ENCODE measurements at regions not wholly inside any gene's neighbourhood (a gene's known extent, or its start where the extent isn't known, plus 50 kb on each side); places are given as distances from the start of the nearest gene placed in this dataset.

DNA sequence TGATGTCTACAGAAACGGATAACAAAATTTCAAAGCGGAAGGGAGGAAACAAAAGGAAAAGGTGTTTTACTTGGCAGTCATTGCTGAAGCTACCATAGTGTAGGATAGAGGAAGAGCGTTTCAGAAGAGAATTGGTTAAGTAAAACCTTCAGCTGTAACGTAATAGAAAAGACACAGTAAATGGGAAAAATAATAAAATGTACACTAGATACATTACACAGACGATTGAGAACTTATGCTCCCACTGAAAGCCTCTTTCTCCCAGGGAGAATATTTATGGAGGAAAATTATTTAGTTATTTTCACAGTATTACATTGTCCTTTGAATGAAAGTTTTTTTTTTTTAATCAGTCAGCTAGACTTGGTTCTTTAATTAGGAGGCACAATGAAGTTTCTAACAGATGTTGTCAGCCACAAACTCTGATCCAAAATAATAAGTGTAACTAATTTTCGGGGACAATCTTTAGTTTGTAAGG is 90.7 kb upstream of the PRDM1 start:
- H3K27ac ChIP-seq (ENCODE audit: low read depth): no peak overlapping the region
- H3K27me3 ChIP-seq (ENCODE audit: insufficient read depth): peaks cover 94% of the 10 kb centered on the region
- H3K4me3 Mint-ChIP-seq: peak overlapping the region; percentile 86
- ATAC-seq (no peak), DNase-seq (ENCODE audit: low spot score) (no peak)
- no peak for TF ChIP-seq ZNF114 (CRISPR knock-in tag; IDR thresholded peaks at IDR 0.05)
- no peak for TF ChIP-seq EZH2 (IDR thresholded peaks at IDR 0.05; ENCODE audit: low read depth, unreplicated experiment)
- TF ChIP-seq, protein P1, sequence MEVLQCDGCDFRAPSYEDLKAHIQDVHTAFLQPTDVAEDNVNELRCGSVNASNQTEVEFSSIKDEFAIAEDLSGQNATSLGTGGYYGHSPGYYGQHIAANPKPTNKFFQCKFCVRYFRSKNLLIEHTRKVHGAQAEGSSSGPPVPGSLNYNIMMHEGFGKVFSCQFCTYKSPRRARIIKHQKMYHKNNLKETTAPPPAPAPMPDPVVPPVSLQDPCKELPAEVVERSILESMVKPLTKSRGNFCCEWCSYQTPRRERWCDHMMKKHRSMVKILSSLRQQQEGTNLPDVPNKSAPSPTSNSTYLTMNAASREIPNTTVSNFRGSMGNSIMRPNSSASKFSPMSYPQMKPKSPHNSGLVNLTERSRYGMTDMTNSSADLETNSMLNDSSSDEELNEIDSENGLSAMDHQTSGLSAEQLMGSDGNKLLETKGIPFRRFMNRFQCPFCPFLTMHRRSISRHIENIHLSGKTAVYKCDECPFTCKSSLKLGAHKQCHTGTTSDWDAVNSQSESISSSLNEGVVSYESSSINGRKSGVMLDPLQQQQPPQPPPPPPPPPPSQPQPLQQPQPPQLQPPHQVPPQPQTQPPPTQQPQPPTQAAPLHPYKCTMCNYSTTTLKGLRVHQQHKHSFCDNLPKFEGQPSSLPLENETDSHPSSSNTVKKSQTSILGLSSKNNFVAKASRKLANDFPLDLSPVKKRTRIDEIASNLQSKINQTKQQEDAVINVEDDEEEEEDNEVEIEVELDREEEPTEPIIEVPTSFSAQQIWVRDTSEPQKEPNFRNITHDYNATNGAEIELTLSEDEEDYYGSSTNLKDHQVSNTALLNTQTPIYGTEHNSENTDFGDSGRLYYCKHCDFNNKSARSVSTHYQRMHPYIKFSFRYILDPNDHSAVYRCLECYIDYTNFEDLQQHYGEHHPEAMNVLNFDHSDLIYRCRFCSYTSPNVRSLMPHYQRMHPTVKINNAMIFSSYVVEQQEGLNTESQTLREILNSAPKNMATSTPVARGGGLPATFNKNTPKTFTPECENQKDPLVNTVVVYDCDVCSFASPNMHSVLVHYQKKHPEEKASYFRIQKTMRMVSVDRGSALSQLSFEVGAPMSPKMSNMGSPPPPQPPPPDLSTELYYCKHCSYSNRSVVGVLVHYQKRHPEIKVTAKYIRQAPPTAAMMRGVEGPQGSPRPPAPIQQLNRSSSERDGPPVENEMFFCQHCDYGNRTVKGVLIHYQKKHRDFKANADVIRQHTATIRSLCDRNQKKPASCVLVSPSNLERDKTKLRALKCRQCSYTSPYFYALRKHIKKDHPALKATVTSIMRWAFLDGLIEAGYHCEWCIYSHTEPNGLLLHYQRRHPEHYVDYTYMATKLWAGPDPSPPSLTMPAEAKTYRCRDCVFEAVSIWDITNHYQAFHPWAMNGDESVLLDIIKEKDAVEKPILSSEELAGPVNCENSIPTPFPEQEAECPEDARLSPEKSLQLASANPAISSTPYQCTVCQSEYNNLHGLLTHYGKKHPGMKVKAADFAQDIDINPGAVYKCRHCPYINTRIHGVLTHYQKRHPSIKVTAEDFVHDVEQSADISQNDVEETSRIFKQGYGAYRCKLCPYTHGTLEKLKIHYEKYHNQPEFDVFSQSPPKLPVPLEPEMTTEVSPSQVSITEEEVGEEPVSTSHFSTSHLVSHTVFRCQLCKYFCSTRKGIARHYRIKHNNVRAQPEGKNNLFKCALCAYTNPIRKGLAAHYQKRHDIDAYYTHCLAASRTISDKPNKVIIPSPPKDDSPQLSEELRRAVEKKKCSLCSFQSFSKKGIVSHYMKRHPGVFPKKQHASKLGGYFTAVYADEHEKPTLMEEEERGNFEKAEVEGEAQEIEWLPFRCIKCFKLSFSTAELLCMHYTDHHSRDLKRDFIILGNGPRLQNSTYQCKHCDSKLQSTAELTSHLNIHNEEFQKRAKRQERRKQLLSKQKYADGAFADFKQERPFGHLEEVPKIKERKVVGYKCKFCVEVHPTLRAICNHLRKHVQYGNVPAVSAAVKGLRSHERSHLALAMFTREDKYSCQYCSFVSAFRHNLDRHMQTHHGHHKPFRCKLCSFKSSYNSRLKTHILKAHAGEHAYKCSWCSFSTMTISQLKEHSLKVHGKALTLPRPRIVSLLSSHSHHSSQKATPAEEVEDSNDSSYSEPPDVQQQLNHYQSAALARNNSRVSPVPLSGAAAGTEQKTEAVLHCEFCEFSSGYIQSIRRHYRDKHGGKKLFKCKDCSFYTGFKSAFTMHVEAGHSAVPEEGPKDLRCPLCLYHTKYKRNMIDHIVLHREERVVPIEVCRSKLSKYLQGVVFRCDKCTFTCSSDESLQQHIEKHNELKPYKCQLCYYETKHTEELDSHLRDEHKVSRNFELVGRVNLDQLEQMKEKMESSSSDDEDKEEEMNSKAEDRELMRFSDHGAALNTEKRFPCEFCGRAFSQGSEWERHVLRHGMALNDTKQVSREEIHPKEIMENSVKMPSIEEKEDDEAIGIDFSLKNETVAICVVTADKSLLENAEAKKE (CRISPR knock-in tag; IDR thresholded peaks at IDR 0.05): no peak
- TF ChIP-seq, protein P2, sequence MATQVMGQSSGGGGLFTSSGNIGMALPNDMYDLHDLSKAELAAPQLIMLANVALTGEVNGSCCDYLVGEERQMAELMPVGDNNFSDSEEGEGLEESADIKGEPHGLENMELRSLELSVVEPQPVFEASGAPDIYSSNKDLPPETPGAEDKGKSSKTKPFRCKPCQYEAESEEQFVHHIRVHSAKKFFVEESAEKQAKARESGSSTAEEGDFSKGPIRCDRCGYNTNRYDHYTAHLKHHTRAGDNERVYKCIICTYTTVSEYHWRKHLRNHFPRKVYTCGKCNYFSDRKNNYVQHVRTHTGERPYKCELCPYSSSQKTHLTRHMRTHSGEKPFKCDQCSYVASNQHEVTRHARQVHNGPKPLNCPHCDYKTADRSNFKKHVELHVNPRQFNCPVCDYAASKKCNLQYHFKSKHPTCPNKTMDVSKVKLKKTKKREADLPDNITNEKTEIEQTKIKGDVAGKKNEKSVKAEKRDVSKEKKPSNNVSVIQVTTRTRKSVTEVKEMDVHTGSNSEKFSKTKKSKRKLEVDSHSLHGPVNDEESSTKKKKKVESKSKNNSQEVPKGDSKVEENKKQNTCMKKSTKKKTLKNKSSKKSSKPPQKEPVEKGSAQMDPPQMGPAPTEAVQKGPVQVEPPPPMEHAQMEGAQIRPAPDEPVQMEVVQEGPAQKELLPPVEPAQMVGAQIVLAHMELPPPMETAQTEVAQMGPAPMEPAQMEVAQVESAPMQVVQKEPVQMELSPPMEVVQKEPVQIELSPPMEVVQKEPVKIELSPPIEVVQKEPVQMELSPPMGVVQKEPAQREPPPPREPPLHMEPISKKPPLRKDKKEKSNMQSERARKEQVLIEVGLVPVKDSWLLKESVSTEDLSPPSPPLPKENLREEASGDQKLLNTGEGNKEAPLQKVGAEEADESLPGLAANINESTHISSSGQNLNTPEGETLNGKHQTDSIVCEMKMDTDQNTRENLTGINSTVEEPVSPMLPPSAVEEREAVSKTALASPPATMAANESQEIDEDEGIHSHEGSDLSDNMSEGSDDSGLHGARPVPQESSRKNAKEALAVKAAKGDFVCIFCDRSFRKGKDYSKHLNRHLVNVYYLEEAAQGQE (IDR thresholded peaks at IDR 0.05; ENCODE audit: unreplicated experiment): no peak
- TF ChIP-seq CREB1 (CRISPR knock-in tag; IDR thresholded peaks at IDR 0.05; ENCODE audit: low read depth): no peak
- TF ChIP-seq STAT1 (IDR thresholded peaks at IDR 0.05; ENCODE audit: unreplicated experiment): no peak
- TF ChIP-seq EZH2phosphoT487 (IDR thresholded peaks at IDR 0.05; ENCODE audit: unreplicated experiment): no peak
- no peak for TF ChIP-seq JUNB (IDR thresholded peaks at IDR 0.05; ENCODE audit: unreplicated experiment)
- H3K4me2 ChIP-seq: peak overlapping the region; percentile 93
- H2AFZ ChIP-seq: peak overlapping the region; percentile 93; the same call in 1 of the 2 replicates
- H3K4me3 ChIP-seq: peak overlapping the region; percentile 78
- H3F3A ChIP-seq (replicated peaks; ENCODE audit: low read depth): peaks cover 6% of the 10 kb centered on the region; the same call in 1 of the 2 replicates
- H3K27ac Mint-ChIP-seq: no peak overlapping the region
- peaks cover 17% of the 10 kb centered on the region; the same call in 1 of the 2 replicates for H4K20me1 ChIP-seq (replicated peaks; ENCODE audit: insufficient read depth)
- no peaks in the 10 kb centered on the region for H3K36me3 ChIP-seq (ENCODE audit: insufficient read depth)
- H3K4me1 Mint-ChIP-seq: peaks cover 19% of the 10 kb centered on the region
- peaks cover 73% of the 10 kb centered on the region for H3K27me3 Mint-ChIP-seq (ENCODE audit: insufficient read depth, low read depth, poor library complexity)
- H3K9me3 Mint-ChIP-seq: peaks cover 4% of the 10 kb centered on the region; the same call in 2 of the 3 replicates
- no peaks in the 10 kb centered on the region; the same call in 2 of the 3 replicates for H3K36me3 Mint-ChIP-seq (ENCODE audit: low read depth)
- peaks cover 26% of the 10 kb centered on the region for H3K4me1 ChIP-seq (ENCODE audit: insufficient read depth)
- H3K79me2 ChIP-seq (replicated peaks; ENCODE audit: insufficient read depth): no peaks in the 10 kb centered on the region
- H3K9me2 ChIP-seq (ENCODE audit: insufficient read depth): no peaks in the 10 kb centered on the region
